ENCODE measurements at regions not wholly inside any gene's neighbourhood (a gene's known extent, or its start where the extent isn't known, plus 50 kb on each side); places are given as distances from the start of the nearest gene placed in this dataset.
"Not testable (repeated sequence)": the region's sequence is repeated elsewhere in the genome, so short reads cannot be mapped to it uniquely, and the experiment has no call there.

DNA sequence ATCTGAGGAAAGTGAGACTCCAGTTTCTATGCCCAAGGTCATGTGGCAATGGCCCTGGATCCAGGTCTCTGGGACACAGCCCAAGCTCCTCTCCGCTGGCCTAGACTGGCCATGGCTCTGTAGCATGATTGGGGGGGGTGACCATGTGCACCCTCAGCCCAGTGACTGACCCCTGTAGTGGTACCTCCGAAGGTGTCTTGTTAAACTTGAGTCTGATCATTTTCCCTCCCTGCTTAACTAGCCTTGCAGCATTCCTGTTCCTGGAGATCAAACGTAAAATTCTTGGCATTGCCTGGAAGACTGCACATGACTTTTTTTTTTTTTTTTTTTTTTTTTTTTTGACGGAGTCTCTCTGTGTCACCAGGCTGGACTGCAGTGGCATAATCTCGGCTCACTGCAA is 1116.0 kb downstream of the TBC1D22A start:
- no peak for DNase-seq
- Mint-ChIP-seq H3K27ac (peak overlapping the region in 1 of 8 donors; percentile 80), H3K27me3 (peaks cover 4 to 30% of the 10 kb centered on the region in 2 donors), H3K4me1 (no peaks in the 10 kb centered on the region), H3K4me3 (no peak overlapping the region), H3K9me3 (no peaks in the 10 kb centered on the region), H3K36me3 (no peaks in the 10 kb centered on the region)
- Histone ChIP-seq H3K36me3 (ENCODE audit: insufficient read depth, low read length) (no peaks in the 10 kb centered on the region), H3K9me3 (ENCODE audit: low read length) (no peaks in the 10 kb centered on the region), H3K4me3 (ENCODE audit: low read length) (no peak overlapping the region), H3K27me3 (ENCODE audit: insufficient read depth, low read length, poor library complexity, severe bottlenecking) (no peaks in the 10 kb centered on the region), H3K4me1 (ENCODE audit: insufficient read depth, low read length) (no peaks in the 10 kb centered on the region), H3K27ac (ENCODE audit: low read depth, low read length) (no peak overlapping the region)
- CTCF ChIA-PET = no interaction called here
- POLR2A ChIA-PET = no interaction called here

DNA sequence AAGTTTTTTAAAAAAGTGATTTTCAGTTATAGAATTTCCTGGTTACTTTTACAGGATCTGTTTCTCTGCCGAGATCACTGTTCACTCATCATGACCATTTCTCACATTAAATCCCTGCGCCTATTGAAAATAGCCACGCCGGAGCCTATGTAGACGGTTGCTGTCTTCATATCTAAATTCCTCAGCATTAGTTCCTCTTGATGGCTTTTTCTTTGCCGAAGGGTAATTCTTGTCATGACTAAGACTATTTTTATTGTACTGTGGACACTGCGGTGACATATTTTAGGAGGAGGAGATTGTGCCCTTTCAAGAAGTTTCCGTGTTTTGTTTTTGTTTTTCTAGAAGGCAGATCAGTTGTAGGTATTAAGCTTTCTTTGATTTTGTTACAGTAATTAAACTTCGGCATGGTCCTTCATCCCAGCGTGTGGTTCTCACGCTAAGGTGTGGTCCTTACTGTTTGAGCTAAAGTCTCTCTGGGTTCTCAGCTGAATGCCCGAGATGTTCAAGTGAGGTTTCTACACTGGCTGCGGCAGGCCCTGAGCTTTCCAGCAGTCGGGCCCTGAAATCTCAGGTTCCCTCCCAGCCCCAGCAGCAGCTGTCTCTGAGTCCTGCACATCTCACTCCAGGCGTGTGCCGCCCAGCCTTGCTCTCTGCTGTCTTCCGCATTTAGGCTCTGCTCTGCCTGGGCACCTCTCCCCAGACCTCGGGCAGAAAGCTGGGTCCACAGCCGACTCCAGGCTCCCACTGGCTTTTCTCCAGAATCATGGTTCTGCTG is 1110.5 kb downstream of the TBC1D22A start:
- Mint-ChIP-seq H3K36me3 (no peaks in the 10 kb centered on the region), H3K27ac (no peak overlapping the region), H3K27me3 (peaks cover 5 to 14% of the 10 kb centered on the region in 2 donors), H3K9me3 (peaks cover 0 to 7% (median 3%) of the 10 kb centered on the region in 5 donors), H3K4me1 (no peaks in the 10 kb centered on the region), H3K4me3 (no peak overlapping the region)
- Histone ChIP-seq H3K4me3 (ENCODE audit: low read length) (no peak overlapping the region), H3K27ac (ENCODE audit: low read depth, low read length) (no peak overlapping the region), H3K9me3 (ENCODE audit: low read length) (no peaks in the 10 kb centered on the region), H3K36me3 (ENCODE audit: insufficient read depth, low read length) (no peaks in the 10 kb centered on the region), H3K4me1 (ENCODE audit: insufficient read depth, low read length) (no peaks in the 10 kb centered on the region), H3K27me3 (ENCODE audit: insufficient read depth, low read length, poor library complexity, severe bottlenecking) (no peaks in the 10 kb centered on the region)
- DNase-seq = no peak
- ChIA-PET POLR2A (no interaction called here), CTCF (no interaction called here)

- Mint-ChIP-seq H3K4me3 (no peak overlapping the region), H3K27ac (no peak overlapping the region), H3K27me3 (peaks cover 11 to 19% of the 10 kb centered on the region in 2 donors), H3K4me1 (no peaks in the 10 kb centered on the region), H3K9me3 (peaks cover 0 to 12% (median 4%) of the 10 kb centered on the region in 5 donors), H3K36me3 (no peaks in the 10 kb centered on the region)
- H3K27me3 ChIP-seq (ENCODE audit: insufficient read depth, low read length, poor library complexity, severe bottlenecking) = no peaks in the 10 kb centered on the region
- CTCF ChIA-PET = no interaction called here
- no peaks in the 10 kb centered on the region for H3K36me3 ChIP-seq (ENCODE audit: insufficient read depth, low read length)
- H3K4me3 ChIP-seq (ENCODE audit: low read length) = no peak overlapping the region
- no peak overlapping the region for H3K27ac ChIP-seq (ENCODE audit: low read depth, low read length)
- POLR2A ChIA-PET = no interaction called here
- no peaks in the 10 kb centered on the region for H3K9me3 ChIP-seq (ENCODE audit: low read length)
- H3K4me1 ChIP-seq (ENCODE audit: insufficient read depth, low read length) = no peaks in the 10 kb centered on the region
- DNase-seq = no peak
These were observed 1103.2 kb downstream of the TBC1D22A start for GRCh38 chr22:47865626-47866025.

DNA sequence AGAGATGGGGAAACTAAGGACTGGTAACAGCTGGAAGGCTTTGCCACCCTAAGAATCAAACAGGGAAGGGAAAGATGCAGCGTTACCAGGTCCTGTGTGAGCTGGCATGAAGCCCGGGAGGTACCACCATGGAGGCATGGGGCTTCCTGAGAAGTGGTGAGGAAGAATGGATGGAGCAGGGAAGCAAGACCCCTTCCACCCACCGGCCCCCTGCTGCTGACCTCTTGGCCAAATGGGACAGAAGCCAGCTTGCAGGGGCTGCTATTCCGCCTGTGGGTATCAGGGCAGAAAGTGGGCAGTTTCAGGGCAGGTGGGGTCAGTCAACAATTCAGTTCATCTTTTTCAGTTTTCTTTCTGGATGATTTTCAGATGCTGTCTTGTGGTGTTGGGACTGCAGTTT is 1099.9 kb downstream of the TBC1D22A start:
- H3K27me3 Mint-ChIP-seq = peaks cover 16 to 19% of the 10 kb centered on the region in 2 donors
- H3K9me3 Mint-ChIP-seq = peaks cover 0 to 4% (median 0%) of the 10 kb centered on the region in 5 donors
- no peaks in the 10 kb centered on the region for H3K9me3 ChIP-seq (ENCODE audit: low read length)
- no peaks in the 10 kb centered on the region for H3K4me1 Mint-ChIP-seq
- no peak for DNase-seq
- POLR2A ChIA-PET = no interaction called here
- no peak overlapping the region for H3K27ac ChIP-seq (ENCODE audit: low read depth, low read length)
- no peaks in the 10 kb centered on the region for H3K36me3 Mint-ChIP-seq
- H3K27ac Mint-ChIP-seq = no peak overlapping the region
- CTCF ChIA-PET = no interaction called here
- no peaks in the 10 kb centered on the region for H3K27me3 ChIP-seq (ENCODE audit: insufficient read depth, low read length, poor library complexity, severe bottlenecking)
- no peaks in the 10 kb centered on the region for H3K36me3 ChIP-seq (ENCODE audit: insufficient read depth, low read length)
- H3K4me3 Mint-ChIP-seq = no peak overlapping the region
- no peaks in the 10 kb centered on the region for H3K4me1 ChIP-seq (ENCODE audit: insufficient read depth, low read length)
- H3K4me3 ChIP-seq (ENCODE audit: low read length) = no peak overlapping the region

GRCh38 chr22:47860907-47861306 is 1098.5 kb downstream of the TBC1D22A start:
- H3K4me3 Mint-ChIP-seq; DNase-seq; H3K9me3 Mint-ChIP-seq; CTCF ChIA-PET; H3K27ac Mint-ChIP-seq; H3K9me3 ChIP-seq (ENCODE audit: low read length); H3K27ac ChIP-seq (ENCODE audit: low read depth, low read length); H3K36me3 ChIP-seq (ENCODE audit: insufficient read depth, low read length); H3K27me3 ChIP-seq (ENCODE audit: insufficient read depth, low read length, poor library complexity, severe bottlenecking); H3K4me1 ChIP-seq (ENCODE audit: insufficient read depth, low read length); H3K4me3 ChIP-seq (ENCODE audit: low read length); H3K4me1 Mint-ChIP-seq; POLR2A ChIA-PET; H3K36me3 Mint-ChIP-seq: not testable (repeated sequence)
- H3K27me3 Mint-ChIP-seq = peaks cover 17 to 19% of the 10 kb centered on the region in 2 donors

- peaks cover 17 to 19% of the 10 kb centered on the region in 2 donors for H3K27me3 Mint-ChIP-seq
- Histone ChIP-seq H3K27ac (ENCODE audit: low read depth, low read length) (no peak overlapping the region), H3K4me3 (ENCODE audit: low read length) (no peak overlapping the region), H3K4me1 (ENCODE audit: insufficient read depth, low read length) (no peaks in the 10 kb centered on the region), H3K9me3 (ENCODE audit: low read length) (no peaks in the 10 kb centered on the region), H3K27me3 (ENCODE audit: insufficient read depth, low read length, poor library complexity, severe bottlenecking) (no peaks in the 10 kb centered on the region), H3K36me3 (ENCODE audit: insufficient read depth, low read length) (no peaks in the 10 kb centered on the region)
- H3K4me1 Mint-ChIP-seq = no peaks in the 10 kb centered on the region
- ChIA-PET CTCF (no interaction called here), POLR2A (no interaction called here)
- no peak for DNase-seq
- peaks cover 0 to 4% (median 0%) of the 10 kb centered on the region in 5 donors for H3K9me3 Mint-ChIP-seq
- no peak overlapping the region for H3K27ac Mint-ChIP-seq
- no peaks in the 10 kb centered on the region for H3K36me3 Mint-ChIP-seq
- H3K4me3 Mint-ChIP-seq = no peak overlapping the region
These were observed 1097.6 kb downstream of the TBC1D22A start for GRCh38 chr22:47859881-47860525.

DNA sequence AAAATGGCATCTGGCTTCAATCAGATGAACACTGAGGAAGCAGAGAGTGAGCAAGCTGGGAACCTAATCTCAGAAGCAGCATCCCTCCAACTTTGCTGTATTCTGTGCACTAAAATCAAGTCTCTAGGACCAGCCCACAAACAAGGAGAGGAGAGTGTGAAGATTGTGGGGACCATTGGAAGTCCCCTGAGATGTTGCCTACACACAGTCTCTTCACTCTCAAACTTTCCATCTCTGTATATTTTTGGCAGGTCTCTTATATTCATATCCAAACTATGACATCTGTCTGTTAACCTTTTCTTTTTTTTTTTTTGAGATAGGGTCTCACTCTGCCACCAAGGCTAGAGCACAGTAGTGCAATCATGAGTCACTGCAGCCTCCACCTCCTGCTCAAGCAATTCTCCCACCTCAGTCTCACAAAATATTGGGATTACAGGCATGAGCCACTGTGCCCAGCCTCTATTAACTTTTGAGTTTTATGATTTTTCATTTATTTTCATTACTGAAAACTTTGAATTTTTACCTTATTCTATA is 1096.4 kb downstream of the TBC1D22A start:
- ChIA-PET CTCF (no interaction called here), POLR2A (no interaction called here)
- no peak overlapping the region for H3K27ac Mint-ChIP-seq
- peaks cover 17% of the 10 kb centered on the region in 2 donors for H3K27me3 Mint-ChIP-seq
- H3K36me3 ChIP-seq (ENCODE audit: insufficient read depth, low read length) = no peaks in the 10 kb centered on the region
- H3K4me3 Mint-ChIP-seq = no peak overlapping the region
- no peaks in the 10 kb centered on the region for H3K27me3 ChIP-seq (ENCODE audit: insufficient read depth, low read length, poor library complexity, severe bottlenecking)
- no peaks in the 10 kb centered on the region for H3K36me3 Mint-ChIP-seq
- DNase-seq = no peak
- no peaks in the 10 kb centered on the region for H3K4me1 Mint-ChIP-seq
- no peaks in the 10 kb centered on the region for H3K9me3 ChIP-seq (ENCODE audit: low read length)
- no peaks in the 10 kb centered on the region for H3K4me1 ChIP-seq (ENCODE audit: insufficient read depth, low read length)
- no peak overlapping the region for H3K4me3 ChIP-seq (ENCODE audit: low read length)
- H3K9me3 Mint-ChIP-seq = peaks cover 0 to 4% (median 0%) of the 10 kb centered on the region in 5 donors
- no peak overlapping the region for H3K27ac ChIP-seq (ENCODE audit: low read depth, low read length)

GRCh38 chr22:47854680-47855079 is 1092.2 kb downstream of the TBC1D22A start:
- H3K4me1 ChIP-seq (ENCODE audit: insufficient read depth, low read length) = no peaks in the 10 kb centered on the region
- no peaks in the 10 kb centered on the region for H3K27me3 ChIP-seq (ENCODE audit: insufficient read depth, low read length, poor library complexity, severe bottlenecking)
- Mint-ChIP-seq H3K4me3 (no peak overlapping the region), H3K9me3 (peaks cover 0 to 4% (median 0%) of the 10 kb centered on the region in 5 donors), H3K27ac (no peak overlapping the region), H3K27me3 (peaks cover 14 to 15% of the 10 kb centered on the region in 2 donors), H3K36me3 (no peaks in the 10 kb centered on the region), H3K4me1 (no peaks in the 10 kb centered on the region)
- H3K27ac ChIP-seq (ENCODE audit: low read depth, low read length) = no peak overlapping the region
- CTCF ChIA-PET = no interaction called here
- H3K4me3 ChIP-seq (ENCODE audit: low read length) = no peak overlapping the region
- no peak for DNase-seq
- POLR2A ChIA-PET = no interaction called here
- no peaks in the 10 kb centered on the region for H3K36me3 ChIP-seq (ENCODE audit: insufficient read depth, low read length)
- no peaks in the 10 kb centered on the region for H3K9me3 ChIP-seq (ENCODE audit: low read length)

Data from CD8-positive, alpha-beta memory T cell (primary cell).